GM18498 (cell line): ENCODE measurements at regions not wholly inside any gene's neighbourhood (a gene's known extent, or its start where the extent isn't known, plus 50 kb on each side); places are given as distances from the start of the nearest gene placed in this dataset.

ENCODE experiments used
- ATAC-seq: cut with Tn5 transposase; IDR thresholded peaks from one replicate; pipeline ENCODE4 v1.9.1; 2021; ENCODE audit warnings: mild to moderate bottlenecking, moderate library complexity; ENCODE audit not compliant: unreplicated experiment

DNA sequence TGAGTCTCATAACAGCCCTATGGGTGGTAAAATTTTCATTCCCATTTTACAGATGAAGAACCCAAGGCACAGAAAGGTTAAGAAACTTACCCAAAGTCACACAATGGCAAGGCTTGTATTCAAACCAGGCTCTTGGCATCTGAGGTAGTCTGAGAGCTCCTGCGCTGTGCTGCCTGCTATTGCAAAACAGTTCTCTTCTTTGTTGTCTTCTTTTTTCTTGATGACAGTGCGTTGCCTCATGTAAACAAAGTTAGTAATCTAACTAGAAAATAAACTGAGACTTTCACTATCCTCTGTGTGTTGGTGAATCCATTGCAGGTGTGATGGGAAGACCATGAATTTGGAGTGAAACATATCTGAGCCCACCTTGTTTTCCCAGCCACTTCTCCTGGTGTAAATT lies 240.8 kb downstream of the PTEN start:
- no peak for ATAC-seq

DNA sequence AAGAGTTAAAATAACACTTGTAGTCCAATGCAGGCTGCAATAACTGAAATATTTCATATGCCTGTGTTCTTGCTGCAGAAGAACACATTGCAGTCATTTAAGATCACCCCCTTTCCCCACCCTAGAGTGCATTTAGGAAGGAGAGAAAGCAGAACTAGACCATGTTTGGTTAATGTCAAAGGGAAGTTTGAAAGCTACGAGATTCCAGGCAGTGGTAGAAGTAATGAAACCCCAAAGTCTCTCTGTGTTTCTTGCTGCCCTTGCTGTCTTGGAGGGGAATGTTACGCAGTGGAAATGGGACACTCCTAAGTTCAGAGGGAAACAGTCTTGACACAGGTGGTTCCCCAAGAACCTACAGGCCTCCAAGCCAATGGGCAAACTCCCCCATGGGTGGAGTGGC lies 242.9 kb downstream of the PTEN start:
- ATAC-seq = no peak

DNA sequence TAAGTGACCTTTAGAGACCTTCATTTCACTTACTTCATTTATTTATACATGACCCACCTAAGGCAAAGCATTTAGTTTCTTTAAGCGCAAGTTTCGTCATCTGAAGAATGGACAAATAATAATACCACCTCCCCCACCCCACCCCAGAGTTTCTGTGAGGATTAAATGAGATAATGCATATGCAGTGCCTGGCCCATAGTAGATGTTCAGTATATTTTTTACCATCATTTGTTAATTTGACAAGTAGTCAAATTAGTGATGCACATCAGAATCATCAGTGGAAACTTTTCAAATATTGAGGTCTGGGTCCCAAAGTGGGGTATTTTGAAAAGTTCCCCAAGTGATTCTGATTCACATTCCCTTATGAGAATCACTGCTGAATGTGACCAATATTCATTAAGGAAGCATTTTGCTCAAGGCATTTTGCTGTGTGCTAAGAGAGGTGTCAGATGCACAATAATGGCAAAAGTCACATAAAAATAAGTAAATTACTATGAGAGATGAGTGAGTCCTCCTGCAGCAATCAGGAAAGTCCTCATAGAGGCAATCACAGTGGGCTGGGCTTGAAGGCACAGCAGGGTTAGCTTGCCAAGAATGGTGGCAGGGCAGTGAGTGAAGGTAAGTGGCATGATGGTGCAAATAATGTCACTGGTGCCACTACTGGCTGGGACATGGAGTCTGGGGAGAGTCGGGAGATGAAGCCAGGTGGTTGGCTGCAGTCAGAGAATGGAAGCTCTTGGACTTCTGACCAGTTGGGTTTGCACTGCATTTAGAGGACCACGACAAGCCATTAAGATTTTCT lies 244.1 kb downstream of the PTEN start:
- ATAC-seq = peak; percentile 9

DNA sequence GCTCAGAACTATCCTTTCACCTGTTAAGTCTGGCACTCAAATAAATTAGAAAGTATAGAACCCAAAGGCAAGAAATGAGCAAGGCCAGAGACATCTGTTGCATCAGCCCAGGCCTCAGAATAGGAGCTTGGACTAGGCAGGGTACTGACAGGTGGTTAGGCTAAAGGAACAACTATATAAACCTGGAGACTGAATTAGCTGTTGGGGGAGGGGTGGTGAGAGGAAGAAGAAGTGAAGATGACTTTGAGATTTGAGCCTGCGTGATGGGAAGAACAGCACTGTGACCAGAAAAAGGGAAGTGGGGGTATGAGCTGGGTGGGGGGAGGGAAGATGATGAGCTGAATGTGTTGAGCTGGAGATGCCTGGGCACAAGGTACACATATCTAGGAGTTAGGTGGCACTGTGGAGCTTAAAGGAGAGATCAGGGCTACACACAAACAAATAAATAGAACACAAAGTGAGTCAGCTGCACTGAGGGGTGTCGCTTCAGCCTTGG lies 244.7 kb downstream of the PTEN start:
- peak; percentile 53 for ATAC-seq

DNA sequence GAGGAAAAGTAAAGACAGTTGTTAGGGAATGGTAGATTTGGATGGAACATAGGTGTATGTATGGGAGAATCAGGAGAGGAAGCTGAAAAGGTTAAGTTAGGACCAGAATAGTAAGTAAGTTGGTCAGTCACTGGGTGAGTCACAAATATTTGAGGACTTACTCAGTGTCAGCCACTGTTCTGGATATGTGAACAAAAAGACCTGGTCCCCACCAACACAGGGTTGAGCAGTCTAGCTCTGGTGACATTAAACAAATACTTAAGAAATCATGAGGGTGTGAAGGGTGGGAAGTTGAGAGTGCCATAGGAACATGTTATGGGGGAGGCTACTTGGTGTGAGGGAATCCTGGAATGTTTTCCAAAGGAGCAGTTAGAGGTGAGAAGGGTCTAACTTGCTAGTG lies 246.9 kb downstream of the PTEN start:
- ATAC-seq = no peak

DNA sequence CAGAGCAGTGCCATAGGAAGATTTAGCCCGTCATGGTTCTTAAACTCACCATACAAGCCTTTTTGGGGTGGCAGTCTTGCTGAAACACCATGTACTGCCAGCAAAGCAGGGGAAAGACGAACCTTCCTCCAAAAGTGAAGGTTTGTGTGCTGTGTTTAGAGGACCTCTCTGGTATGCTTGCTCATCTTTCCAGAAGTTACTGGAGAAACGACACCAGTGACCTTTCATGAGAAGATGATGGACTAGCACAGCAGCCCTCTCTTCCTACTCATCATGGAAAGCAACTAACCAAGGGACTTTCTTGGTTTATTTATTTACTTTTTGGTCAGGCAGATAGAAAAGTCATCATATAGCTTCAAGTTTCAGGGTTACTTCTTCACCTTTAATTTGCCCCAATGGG lies 247.4 kb downstream of the PTEN start:
- no peak for ATAC-seq

DNA sequence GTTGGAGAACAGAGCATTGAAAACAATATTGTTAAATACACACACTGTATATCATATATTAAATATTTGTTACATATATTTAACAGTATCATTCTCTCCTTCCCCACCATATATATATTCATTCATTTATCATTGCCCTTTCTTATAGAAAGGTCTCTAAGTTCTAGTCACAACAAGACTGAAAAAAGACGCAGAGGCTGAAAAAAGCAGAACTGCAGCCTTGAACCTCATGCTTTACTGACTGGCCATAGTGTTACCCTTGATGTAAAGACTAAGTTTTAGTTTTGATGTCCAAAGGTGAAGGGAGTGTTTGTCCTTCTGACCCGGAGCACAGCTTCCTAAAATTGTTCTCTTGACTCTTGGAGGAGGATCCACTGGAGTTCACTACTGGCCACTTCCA lies 247.9 kb downstream of the PTEN start:
- ATAC-seq = no peak

DNA sequence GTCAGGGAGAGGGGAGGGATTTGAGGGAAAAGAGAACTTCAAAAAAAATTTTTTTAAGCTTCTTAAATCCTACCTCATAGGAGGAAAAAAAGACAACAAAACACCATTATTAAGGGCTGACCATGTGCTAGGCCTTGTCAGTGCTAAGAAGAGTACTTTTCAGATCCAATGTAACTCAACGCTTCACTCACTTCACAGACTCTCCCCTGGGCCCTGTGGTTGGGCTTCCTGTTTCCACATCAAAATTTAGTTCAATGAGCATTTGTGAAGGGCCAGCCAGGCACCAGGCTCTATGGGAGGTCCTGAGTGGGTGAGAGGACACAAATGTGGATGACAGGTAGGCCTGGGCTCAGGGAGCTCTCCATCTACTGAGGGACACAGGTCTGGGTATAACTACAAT lies 249.8 kb downstream of the PTEN start:
- peak; percentile 38 for ATAC-seq

DNA sequence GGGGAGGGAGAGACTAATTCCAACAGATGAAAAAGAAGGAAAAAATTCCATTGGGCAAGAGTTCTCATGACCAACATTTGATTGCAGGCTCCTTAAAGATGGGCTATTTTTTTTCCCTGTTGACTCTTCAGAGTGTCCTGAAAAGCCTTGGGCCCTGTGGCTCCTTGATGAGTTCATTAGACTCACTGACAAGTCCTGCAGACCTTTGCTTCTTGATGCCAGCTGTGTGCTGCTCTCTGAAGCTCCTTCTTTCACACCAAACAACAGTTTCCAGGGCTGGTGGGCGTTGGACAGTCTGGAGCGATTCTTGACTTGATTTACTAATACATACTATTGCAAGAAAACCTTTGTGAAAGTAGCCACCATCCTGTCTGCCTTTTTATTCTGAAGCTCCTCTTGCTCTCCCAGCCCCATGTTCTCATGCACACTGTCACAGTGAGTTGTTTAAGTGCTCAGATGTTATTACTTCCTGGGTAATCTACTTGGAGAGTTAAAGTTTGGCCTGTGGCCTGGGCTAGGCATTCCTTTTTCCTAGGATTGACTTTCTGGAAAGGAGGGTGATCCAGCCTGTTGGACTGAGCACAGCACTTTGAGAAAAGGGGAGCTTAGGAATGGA lies 250.3 kb downstream of the PTEN start:
- no peak for ATAC-seq

DNA sequence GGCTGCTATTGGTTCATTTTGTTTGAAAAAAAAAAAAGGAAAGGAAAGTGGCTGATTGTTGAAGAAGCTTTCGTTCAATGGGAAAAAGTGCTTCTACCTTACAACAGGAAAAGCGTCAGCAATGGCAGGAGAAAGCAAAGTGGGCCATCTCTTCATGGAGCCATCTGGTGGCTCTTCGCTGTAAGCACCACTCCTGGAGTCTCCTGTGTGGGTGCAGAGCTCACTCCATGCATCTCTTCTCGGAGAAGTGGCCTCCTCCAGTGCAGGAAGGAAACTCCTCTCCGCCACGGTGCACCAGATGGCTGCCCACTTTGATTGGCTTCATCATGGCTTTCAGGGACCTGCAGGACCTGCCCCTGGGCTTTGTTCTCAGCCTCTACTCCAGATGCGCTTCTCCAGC lies 250.9 kb downstream of the PTEN start:
- no peak for ATAC-seq

DNA sequence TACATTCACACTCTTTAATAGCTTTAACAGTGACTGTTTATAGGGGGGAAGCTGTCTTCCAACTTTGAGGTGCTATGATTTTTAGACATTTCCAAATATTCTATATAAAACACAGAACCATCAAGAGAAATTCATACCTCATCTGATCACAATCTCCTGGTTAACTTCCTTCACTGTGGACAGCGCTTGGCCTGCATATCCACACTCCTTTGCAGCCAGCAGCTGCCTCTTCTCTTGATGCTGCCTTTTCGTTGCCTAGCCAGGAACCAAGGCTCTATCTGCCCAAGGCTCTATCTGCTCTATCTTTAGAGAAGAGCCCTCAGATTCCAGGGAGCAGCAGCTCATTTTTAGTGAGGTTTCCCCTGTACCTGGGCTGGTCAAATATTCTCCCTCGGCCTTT lies 252.0 kb downstream of the PTEN start:
- ATAC-seq = no peak

DNA sequence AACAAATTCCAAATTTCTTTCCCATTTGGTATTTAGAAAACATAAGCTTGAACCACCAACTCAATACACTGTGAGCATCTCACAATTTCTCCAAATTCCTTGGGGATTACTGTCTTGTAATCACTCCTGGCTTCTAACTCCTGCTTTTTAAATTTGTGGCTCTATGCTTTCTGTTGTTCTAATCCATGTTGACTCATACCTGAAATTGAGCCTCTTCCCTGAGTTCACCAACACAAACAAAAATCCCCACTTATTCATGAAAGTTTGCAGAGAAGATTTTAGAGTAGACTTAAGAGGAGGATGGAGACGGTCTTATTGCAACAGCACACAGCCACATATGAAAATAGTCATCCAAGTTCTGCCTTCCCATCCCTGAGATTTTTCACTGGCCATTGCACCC lies 252.5 kb downstream of the PTEN start:
- no peak for ATAC-seq

DNA sequence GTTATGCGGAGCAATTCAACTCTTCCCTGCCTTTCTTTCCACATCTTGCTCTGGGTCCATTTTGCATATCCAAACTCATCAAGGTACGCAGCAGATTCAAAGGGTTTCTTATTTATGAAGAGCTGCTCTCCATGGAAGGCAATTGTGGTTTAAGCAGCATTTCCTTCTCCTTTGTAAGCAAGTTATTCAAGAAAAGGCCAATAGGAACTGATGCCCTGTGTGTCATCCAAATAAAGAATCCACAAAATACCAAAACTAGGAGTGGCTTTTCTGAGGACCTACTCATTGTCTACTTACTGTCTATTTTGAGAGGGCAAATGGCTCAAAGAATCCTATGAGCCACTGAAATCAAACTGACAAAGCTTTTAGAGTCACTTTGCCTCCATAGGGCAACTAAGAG lies 253.1 kb downstream of the PTEN start:
- no peak for ATAC-seq

DNA sequence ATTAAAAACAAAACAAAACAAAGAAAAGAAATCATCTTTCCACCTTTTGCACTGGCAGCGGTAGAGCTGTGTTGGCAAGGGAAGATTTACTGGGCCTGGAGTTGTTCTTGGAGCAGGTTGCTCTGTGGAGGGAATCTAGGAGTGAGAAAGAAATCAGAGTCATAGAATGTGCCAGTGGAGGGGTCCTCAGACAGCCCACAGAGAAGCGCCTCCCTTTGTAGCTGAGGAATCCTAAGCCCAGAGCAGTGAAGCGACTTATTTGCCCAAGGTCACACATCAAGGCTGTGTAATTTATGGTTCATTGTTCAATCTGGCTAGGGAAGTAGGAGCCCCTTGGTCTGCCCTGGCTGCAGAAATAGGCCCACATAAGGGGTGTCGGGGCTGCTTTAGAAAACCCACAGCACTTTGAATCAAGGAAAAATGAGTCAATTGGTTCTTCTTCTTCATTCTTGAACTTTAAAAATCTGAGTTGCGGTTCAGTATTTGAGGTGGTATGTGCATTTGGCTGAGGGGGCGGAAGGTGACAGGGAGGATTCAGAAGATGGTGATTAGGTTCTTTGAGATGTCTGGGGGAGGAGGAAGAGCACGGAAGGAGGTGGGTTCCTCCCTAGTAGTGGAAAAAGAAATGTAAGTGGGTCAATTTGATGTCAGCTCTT lies 253.7 kb downstream of the PTEN start:
- peak; percentile 37 for ATAC-seq

DNA sequence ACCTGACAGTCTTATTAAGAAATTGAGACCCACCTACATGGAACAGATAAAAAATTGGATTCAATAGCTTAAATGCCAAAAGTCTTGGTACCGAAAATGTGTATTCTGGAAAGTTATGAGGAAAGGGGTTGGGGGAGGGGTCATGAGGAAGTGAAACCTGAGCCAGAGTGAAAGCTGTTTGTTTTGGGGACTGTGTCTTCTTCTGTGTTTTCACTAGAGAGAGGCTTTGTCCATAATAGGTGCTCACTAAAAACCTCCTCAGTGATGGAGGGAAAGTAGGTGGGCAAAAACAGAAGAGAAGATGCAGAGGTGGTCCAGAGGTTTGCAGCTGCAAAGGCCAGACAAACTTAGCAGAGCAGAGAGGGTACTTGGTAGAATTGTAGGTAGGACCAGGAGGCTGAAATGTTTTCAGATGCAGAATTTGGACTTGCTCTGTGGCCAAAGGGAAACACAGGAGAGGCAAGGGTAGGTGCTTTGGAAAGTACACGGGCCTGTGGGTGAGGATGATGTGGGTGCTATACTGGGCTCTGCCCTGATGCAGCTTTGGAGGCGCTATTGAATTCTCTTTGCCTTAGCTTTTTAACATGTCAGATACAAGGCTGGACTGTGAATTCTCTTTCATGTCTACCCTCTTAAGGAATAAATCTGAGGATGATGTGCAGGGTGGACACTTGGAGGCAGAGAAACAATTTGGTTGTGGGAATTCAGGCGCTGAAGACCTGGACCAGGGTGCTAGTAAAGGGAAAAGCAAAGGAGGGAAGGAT lies 254.6 kb downstream of the PTEN start:
- no peak for ATAC-seq

DNA sequence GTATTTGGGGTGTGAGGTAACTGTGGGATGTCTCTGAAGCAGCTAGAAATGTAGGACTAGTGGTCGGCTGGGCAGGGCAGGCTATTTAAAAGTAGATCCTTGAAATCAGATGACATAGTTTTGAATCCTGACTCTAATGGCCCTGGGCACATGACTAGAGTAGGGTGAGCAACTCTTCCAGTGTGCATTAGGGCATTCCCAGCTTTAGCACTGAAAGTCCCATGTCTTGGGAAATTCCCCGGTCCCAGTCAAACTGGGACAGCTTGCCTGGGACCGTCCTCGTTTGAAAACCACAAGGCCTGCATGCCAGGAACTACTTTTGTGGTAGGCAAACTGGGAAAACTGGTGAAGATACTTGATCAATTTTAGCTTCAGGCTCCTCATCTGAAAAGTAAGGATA lies 255.3 kb downstream of the PTEN start:
- no peak for ATAC-seq

DNA sequence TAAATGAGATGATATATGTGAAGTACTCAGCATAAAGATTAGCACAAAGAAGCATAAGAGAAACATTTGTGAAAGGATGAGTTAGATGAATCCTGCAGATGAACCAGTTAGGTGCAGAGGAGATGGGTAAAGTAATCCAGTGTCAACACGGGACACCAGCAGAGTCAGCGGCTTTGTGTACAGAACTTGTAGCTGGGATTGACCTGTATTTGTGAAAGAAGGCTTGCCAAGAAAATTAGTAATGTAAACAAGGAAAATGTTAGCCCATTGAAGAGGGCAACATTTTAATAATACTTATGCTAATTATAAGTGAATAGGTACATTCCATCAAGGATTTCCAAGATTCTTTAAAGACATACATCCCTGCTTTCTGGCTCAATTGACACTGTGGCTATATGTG lies 255.7 kb downstream of the PTEN start:
- ATAC-seq = no peak

DNA sequence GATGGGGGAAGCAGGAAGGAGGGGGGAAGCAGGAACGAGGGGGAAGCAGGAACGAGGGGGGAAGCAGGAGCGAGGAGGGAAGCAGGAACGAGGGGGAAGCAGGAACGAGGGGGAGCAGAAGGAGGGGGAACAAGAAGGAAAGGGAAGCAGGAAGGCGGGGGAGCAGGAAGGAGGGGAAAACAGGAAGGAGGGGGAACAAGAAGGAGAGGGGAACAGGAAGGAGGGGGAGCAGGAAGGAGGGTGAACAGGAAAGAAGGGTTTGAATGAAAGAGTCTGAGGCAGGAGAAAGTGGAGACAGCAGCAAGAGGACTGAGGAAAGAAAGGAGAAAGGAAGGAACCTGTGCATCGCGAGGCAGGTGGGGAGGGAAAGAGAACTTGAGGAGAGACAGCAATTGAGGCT lies 256.6 kb downstream of the PTEN start:
- ATAC-seq = no peak

DNA sequence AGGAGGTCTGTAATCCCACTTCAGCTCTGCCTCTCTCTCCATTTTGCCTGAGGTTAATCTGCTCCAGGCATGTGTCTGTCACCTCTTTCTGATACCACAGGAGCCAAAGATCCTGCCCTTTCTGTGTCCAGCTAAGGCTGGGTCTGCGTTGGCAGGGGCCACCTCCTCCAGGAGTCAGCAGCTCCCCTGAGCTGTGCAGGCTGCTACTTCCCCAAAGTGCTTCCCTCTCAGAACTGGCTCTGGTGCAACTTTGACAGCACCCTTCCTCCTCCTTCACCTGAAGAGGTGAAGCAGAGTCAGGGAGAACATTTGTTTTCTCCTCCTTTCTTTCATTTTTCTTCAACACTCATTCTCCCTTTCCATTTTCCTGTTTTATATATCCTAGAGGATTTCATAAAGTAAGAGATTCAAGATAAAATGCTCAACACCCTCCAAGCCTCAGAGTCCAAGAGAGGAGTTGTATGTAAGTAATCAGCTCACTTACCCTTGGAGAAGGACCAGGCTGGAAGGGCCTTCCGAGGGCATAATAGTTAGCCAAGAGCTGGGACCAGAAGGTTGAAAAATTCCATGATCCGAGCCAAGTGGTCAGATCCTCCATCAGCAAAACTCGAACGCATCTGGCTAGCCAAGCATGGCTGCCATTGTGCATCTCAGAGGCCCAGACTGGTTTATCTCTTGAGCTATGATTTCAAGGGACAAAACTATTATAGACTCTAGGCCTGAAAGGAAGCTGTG lies 257.3 kb downstream of the PTEN start:
- no peak for ATAC-seq

DNA sequence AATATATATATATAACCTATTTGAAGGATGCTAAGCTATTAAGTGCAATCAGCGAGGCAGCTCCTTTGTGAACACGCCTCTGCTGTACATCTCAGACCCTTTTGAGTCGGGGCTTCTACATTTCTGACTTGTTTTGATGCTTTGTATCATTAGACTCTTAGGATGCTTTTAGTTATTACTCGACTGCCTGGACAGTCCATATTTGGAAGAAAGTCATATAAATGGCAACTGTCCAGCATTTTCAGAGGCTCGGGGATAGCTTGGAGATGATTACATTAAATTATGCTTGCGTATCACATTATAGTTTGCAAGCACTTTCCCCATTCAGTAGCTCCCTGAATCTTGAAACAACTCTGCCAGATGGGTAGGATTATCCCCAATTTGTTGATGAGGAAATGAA lies 257.9 kb downstream of the PTEN start:
- ATAC-seq = no peak

DNA sequence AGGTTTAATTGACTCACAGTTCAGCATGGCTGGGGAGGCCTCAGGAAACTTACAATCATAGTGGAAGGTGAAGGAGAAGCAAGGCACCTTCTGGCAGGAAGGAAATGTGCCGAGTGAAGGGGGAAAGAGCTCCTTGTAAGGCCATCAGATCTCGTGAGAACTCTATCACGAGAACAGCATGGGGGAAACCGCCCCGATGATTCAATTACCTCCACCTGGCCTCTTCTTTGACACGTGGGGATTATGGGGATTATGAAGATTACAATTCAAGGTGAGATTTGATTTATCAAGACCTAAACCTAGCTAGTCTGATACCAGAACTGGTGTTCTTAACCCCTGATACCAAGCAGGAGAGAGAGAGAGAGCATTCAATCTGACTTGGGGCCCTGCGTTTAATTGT lies 258.7 kb downstream of the PTEN start:
- ATAC-seq = no peak
